ENCODE measurements at regions not wholly inside any gene's neighbourhood (a gene's known extent, or its start where the extent isn't known, plus 50 kb on each side); places are given as distances from the start of the nearest gene placed in this dataset.

GRCh38 chr9:85115473-85115872 lies 445.9 kb downstream of the NTRK2 start:
- DNase-seq (no peak), ATAC-seq (ENCODE audit: low read depth) (no peak)
- no peak for TF ChIP-seq CTCF (IDR thresholded peaks at IDR 0.05)
- Mint-ChIP-seq H3K36me3 (ENCODE audit: low read depth) (no peaks in the 10 kb centered on the region), H3K9me3 (no peaks in the 10 kb centered on the region), H3K27ac (no peak overlapping the region), H3K4me3 (no peak overlapping the region), H3K4me1 (no peaks in the 10 kb centered on the region), H3K27me3 (peaks cover 4% of the 10 kb centered on the region)
- CTCF ChIA-PET, result no interaction called here
- intact Hi-C loops (cut with micrococcal nuclease), result no loop called here
- POLR2A ChIA-PET, result no interaction called here

- DNase-seq (no peak), ATAC-seq (ENCODE audit: low read depth) (no peak)
- H3K4me3 Mint-ChIP-seq, result no peak overlapping the region
- H3K36me3 Mint-ChIP-seq (ENCODE audit: low read depth), result no peaks in the 10 kb centered on the region
- H3K27me3 Mint-ChIP-seq, result peaks cover 2% of the 10 kb centered on the region
- no peak overlapping the region for H3K27ac Mint-ChIP-seq
- no peak for TF ChIP-seq CTCF (IDR thresholded peaks at IDR 0.05)
- CTCF ChIA-PET, result no interaction called here
- POLR2A ChIA-PET, result no interaction called here
- H3K9me3 Mint-ChIP-seq, result no peaks in the 10 kb centered on the region
- H3K4me1 Mint-ChIP-seq, result no peaks in the 10 kb centered on the region
- intact Hi-C loops (cut with micrococcal nuclease), result no loop called here
These were observed 445.3 kb downstream of the NTRK2 start for GRCh38 chr9:85114799-85115198.

- no peak overlapping the region for H3K4me3 Mint-ChIP-seq
- H3K9me3 Mint-ChIP-seq, result no peaks in the 10 kb centered on the region
- ATAC-seq (ENCODE audit: low read depth) (no peak), DNase-seq (no peak)
- no peak overlapping the region for H3K27ac Mint-ChIP-seq
- H3K36me3 Mint-ChIP-seq (ENCODE audit: low read depth), result no peaks in the 10 kb centered on the region
- ChIA-PET CTCF (no interaction called here), POLR2A (no interaction called here)
- intact Hi-C loops (cut with micrococcal nuclease), result no loop called here
- H3K27me3 Mint-ChIP-seq, result no peaks in the 10 kb centered on the region
- TF ChIP-seq CTCF (IDR thresholded peaks at IDR 0.05), result no peak
- H3K4me1 Mint-ChIP-seq, result no peaks in the 10 kb centered on the region
These were observed 443.4 kb downstream of the NTRK2 start for GRCh38 chr9:85112933-85113418.

- no peak overlapping the region for H3K27ac Mint-ChIP-seq
- no peaks in the 10 kb centered on the region for H3K9me3 Mint-ChIP-seq
- intact Hi-C loops (cut with micrococcal nuclease), result no loop called here
- CTCF ChIA-PET, result no interaction called here
- H3K4me3 Mint-ChIP-seq, result no peak overlapping the region
- H3K36me3 Mint-ChIP-seq (ENCODE audit: low read depth), result no peaks in the 10 kb centered on the region
- DNase-seq (no peak), ATAC-seq (ENCODE audit: low read depth) (no peak)
- H3K27me3 Mint-ChIP-seq, result no peaks in the 10 kb centered on the region
- POLR2A ChIA-PET, result no interaction called here
- H3K4me1 Mint-ChIP-seq, result no peaks in the 10 kb centered on the region
- TF ChIP-seq CTCF (IDR thresholded peaks at IDR 0.05), result no peak
These were observed 442.9 kb downstream of the NTRK2 start for GRCh38 chr9:85112391-85112790.

- H3K27ac Mint-ChIP-seq, result no peak overlapping the region
- no peak overlapping the region for H3K4me3 Mint-ChIP-seq
- peaks cover 1% of the 10 kb centered on the region for H3K27me3 Mint-ChIP-seq
- no peaks in the 10 kb centered on the region for H3K9me3 Mint-ChIP-seq
- TF ChIP-seq CTCF (IDR thresholded peaks at IDR 0.05), result no peak
- ATAC-seq (ENCODE audit: low read depth) (no peak), DNase-seq (no peak)
- CTCF ChIA-PET, result no interaction called here
- POLR2A ChIA-PET, result no interaction called here
- no peaks in the 10 kb centered on the region for H3K36me3 Mint-ChIP-seq (ENCODE audit: low read depth)
- intact Hi-C loops (cut with micrococcal nuclease), result no loop called here
- H3K4me1 Mint-ChIP-seq, result no peaks in the 10 kb centered on the region
These were observed 439.2 kb downstream of the NTRK2 start for GRCh38 chr9:85108746-85109145.
